ENCODE measurements at regions not wholly inside any gene's neighbourhood (a gene's known extent, or its start where the extent isn't known, plus 50 kb on each side); places are given as distances from the start of the nearest gene placed in this dataset.

DNA sequence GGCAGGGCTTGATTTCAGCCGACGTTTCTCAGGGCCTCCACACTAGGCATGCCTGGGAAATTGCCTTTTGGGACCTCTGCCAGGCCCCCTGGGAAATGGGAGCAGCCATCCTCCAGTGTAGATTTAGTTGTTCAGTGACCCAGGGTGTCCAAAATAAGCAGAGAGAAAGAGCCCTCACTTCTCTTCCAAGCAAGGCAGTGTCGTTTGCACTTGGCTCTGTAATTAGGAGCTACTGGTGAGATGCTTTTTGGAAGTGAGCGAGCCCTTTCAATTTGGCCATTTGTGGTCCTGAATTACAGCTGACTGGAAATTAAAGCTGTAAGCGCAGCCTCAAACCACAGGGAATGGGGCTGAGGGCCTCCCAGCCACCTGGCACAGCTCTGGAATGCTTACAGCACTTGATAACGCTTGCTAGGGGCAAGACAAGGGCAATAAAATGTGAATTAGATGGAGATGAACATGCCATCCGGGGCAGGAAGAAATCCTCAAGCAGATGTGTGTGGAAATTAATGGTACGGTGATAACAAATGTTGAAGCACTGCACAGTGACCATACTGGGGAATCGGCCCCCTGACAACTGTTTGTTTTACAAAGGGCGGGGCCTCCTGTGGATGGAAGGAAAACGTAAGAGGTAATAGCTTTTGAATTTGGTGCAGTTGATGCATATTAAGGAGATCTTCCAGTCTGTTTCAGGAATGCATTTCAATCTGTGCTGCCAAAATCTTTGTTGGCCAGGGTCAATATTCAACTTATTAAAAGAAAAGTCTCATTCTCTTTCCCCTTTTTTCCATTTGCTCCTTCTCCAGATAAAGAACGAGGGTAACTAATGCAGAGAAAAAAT lies 173.1 kb downstream of the UXS1 start:
- Histone ChIP-seq H3K79me2 (ENCODE audit: insufficient read depth, low read length) (no peaks in the 10 kb centered on the region), H3K27ac (ENCODE audit: low read depth in 1 of 2, low read length in 2 of 2) (no peak overlapping the region), H3K9me3 (replicated peaks in 1 of 2; ENCODE audit: control insufficient read depth in 1 of 2, insufficient read depth in 1 of 2, low read length in 2 of 2) (no peaks in the 10 kb centered on the region), H3K36me3 (replicated peaks in 1 of 2; ENCODE audit: control insufficient read depth in 1 of 2, insufficient read depth in 2 of 2, low read length in 2 of 2) (no peaks in the 10 kb centered on the region), H3K4me3 (replicated peaks in 1 of 3; ENCODE audit: low read depth in 2 of 3, low read length in 3 of 3) (no peak overlapping the region), H3K9ac (ENCODE audit: insufficient read depth, low read length, poor library complexity, severe bottlenecking) (no peak overlapping the region), H2AFZ (ENCODE audit: insufficient read depth, low read depth, low read length, poor library complexity, severe bottlenecking) (no peak overlapping the region), H3K27me3 (ENCODE audit: control insufficient read depth in 2 of 2, insufficient read depth in 2 of 2, low read length in 2 of 2) (no peaks in the 10 kb centered on the region), H4K20me1 (ENCODE audit: insufficient read depth, low read length) (no peaks in the 10 kb centered on the region), H3K4me2 (replicated peaks; ENCODE audit: extremely low read depth, low read length, poor library complexity, severe bottlenecking) (no peak overlapping the region), H3K4me1 (ENCODE audit: control insufficient read depth in 1 of 2, insufficient read depth in 2 of 2, low read length in 2 of 2) (no peaks in the 10 kb centered on the region)
- Mint-ChIP-seq H3K27me3 (ENCODE audit: low read depth in 3 of 3) (peaks cover 0 to 4% (median 0%) of the 10 kb centered on the region in 3 donors), H3K4me1 (no peaks in the 10 kb centered on the region), H3K4me3 (no peak overlapping the region), H3K36me3 (no peaks in the 10 kb centered on the region), H3K9me3 (peaks cover 0 to 3% (median 0%) of the 10 kb centered on the region in 7 donors), H3K27ac (peak overlapping the region in 1 of 7 donors; percentile 5)
- no peak for DNase-seq
- intact Hi-C loops (cut with micrococcal nuclease) = no loop called here
- WGBS (ENCODE audit: insufficient coverage) = 89% methylated on average over 12 of the region's 12 CpGs
- TF ChIP-seq, protein P1, sequence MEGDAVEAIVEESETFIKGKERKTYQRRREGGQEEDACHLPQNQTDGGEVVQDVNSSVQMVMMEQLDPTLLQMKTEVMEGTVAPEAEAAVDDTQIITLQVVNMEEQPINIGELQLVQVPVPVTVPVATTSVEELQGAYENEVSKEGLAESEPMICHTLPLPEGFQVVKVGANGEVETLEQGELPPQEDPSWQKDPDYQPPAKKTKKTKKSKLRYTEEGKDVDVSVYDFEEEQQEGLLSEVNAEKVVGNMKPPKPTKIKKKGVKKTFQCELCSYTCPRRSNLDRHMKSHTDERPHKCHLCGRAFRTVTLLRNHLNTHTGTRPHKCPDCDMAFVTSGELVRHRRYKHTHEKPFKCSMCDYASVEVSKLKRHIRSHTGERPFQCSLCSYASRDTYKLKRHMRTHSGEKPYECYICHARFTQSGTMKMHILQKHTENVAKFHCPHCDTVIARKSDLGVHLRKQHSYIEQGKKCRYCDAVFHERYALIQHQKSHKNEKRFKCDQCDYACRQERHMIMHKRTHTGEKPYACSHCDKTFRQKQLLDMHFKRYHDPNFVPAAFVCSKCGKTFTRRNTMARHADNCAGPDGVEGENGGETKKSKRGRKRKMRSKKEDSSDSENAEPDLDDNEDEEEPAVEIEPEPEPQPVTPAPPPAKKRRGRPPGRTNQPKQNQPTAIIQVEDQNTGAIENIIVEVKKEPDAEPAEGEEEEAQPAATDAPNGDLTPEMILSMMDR (IDR thresholded peaks at IDR 0.05) = no peak

GRCh38 chr2:106020032-106020431 lies 174.1 kb downstream of the UXS1 start:
- no peak overlapping the region for H3K27ac ChIP-seq (ENCODE audit: low read depth in 1 of 2, low read length in 2 of 2)
- intact Hi-C loops (cut with micrococcal nuclease) = no loop called here
- 100% methylated on average over 3 of the region's 4 CpGs for WGBS (ENCODE audit: insufficient coverage)
- H3K9ac ChIP-seq (ENCODE audit: insufficient read depth, low read length, poor library complexity, severe bottlenecking) = no peak overlapping the region
- H3K36me3 Mint-ChIP-seq = no peaks in the 10 kb centered on the region
- H3K4me2 ChIP-seq (replicated peaks; ENCODE audit: extremely low read depth, low read length, poor library complexity, severe bottlenecking) = no peak overlapping the region
- no peak overlapping the region for H3K4me3 Mint-ChIP-seq
- H3K9me3 Mint-ChIP-seq = peaks cover 0 to 3% (median 0%) of the 10 kb centered on the region in 7 donors
- peaks cover 0 to 4% (median 0%) of the 10 kb centered on the region in 3 donors for H3K27me3 Mint-ChIP-seq (ENCODE audit: low read depth in 3 of 3)
- TF ChIP-seq, protein P1 (IDR thresholded peaks at IDR 0.05) = no peak
- no peaks in the 10 kb centered on the region for H3K36me3 ChIP-seq (replicated peaks in 1 of 2; ENCODE audit: control insufficient read depth in 1 of 2, insufficient read depth in 2 of 2, low read length in 2 of 2)
- no peak overlapping the region for H2AFZ ChIP-seq (ENCODE audit: insufficient read depth, low read depth, low read length, poor library complexity, severe bottlenecking)
- no peaks in the 10 kb centered on the region for H3K9me3 ChIP-seq (replicated peaks in 1 of 2; ENCODE audit: control insufficient read depth in 1 of 2, insufficient read depth in 1 of 2, low read length in 2 of 2)
- no peak overlapping the region for H3K27ac Mint-ChIP-seq
- no peak for DNase-seq
- H3K4me1 ChIP-seq (ENCODE audit: control insufficient read depth in 1 of 2, insufficient read depth in 2 of 2, low read length in 2 of 2) = no peaks in the 10 kb centered on the region
- H3K79me2 ChIP-seq (ENCODE audit: insufficient read depth, low read length) = no peaks in the 10 kb centered on the region
- H4K20me1 ChIP-seq (ENCODE audit: insufficient read depth, low read length) = no peaks in the 10 kb centered on the region
- no peak overlapping the region for H3K4me3 ChIP-seq (replicated peaks in 1 of 3; ENCODE audit: low read depth in 2 of 3, low read length in 3 of 3)
- H3K4me1 Mint-ChIP-seq = no peaks in the 10 kb centered on the region
- H3K27me3 ChIP-seq (ENCODE audit: control insufficient read depth in 2 of 2, insufficient read depth in 2 of 2, low read length in 2 of 2) = no peaks in the 10 kb centered on the region
